ENCODE measurements at regions not wholly inside any gene's neighbourhood (a gene's known extent, or its start where the extent isn't known, plus 50 kb on each side); places are given as distances from the start of the nearest gene placed in this dataset.

DNA sequence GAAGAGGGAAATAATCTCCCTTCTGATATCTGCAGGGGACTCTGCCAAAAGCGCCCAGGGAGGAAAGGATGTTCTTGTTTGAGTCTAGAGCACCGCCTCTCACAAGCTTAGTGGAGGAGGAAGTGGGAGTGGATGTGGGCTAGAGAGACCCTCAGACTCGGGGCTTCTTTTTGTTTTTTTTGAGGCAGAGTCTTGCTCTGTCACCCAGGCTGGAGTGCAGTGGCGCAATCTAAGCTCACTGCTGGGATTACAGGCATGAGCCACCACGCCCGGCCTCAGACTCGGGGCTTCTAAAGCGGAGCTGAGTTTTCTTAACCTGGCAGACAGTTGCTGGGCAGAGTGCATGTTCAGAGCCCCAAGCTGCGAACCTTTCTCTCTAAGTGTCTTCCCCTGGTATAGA, 310.8 kb downstream of the BMP7 start:
- TF ChIP-seq EZH2 (IDR thresholded peaks at IDR 0.05) (no peak), POLR2AphosphoS5 (IDR thresholded peaks at IDR 0.05; ENCODE audit: borderline replicate concordance, low read depth, low read length) (no peak), FOXP2 (optimal IDR thresholded peaks at IDR 0.05; ENCODE audit: control extremely low read depth, extremely low read length, insufficient read depth) (no peak)
